Fibroblast of skin of left biceps (primary cell): ENCODE measurements at regions not wholly inside any gene's neighbourhood (a gene's known extent, or its start where the extent isn't known, plus 50 kb on each side); places are given as distances from the start of the nearest gene placed in this dataset.
"Not testable (repeated sequence)": the region's sequence is repeated elsewhere in the genome, so short reads cannot be mapped to it uniquely, and the experiment has no call there.

Experiments used
- DNase-seq, 2 experiments: peaks; one replicate each; pipeline ENCODE4 v3.0.0-alpha.2; 2013; ENCODE audit warnings: low read depth in 2 of 2

- DNase-seq, result peak; percentile 3 to 6
Measured at GRCh38 chr10:118870467-118871243, 115.9 kb upstream of the CACUL1 start.

- no peak for DNase-seq
Measured at GRCh38 chr10:118871244-118871865, 116.6 kb upstream of the CACUL1 start.

GRCh38 chr10:118873091-118873737, 118.4 kb upstream of the CACUL1 start:
- no peak for DNase-seq

DNA sequence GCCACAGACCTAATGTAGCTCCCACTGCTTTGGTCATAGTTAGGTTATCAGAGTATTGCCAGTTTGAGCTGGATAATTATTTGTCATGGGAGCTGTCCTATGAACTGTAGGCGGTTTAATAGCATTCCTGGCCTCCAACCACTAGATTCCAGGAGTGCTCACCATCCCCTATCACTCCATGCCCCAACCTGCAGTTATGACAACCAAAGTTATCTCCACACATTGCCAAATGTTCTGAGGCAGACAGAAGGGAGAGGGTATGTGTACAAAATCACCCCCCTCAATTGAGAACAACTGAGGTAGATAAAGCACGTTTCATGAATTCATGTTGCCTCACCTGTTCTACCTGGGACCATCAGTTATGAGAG, 119.0 kb upstream of the CACUL1 start:
- no peak for DNase-seq

GRCh38 chr10:118874171-118874570, 119.4 kb upstream of the CACUL1 start:
- DNase-seq, result no peak

- DNase-seq, result no peak
Measured at GRCh38 chr10:118875087-118875486, 120.3 kb upstream of the CACUL1 start.

DNA sequence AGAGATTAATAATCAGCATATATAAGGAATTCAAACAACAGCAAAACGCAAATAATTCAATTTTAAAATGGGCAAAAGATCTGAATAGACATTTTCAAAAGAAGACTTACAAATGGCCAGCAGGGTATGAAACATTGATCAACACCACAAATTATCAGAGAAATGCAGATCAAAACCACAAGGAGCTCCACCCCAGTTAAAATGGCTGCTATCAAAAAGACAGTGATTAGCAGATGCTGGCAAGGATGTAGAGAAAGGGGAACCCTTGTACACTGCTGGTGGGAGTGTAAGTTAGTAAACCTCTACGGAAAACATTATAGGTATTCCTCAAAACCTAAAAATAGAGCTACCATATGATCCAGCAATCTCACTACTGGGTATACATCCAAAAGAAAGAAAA, 128.0 kb upstream of the CACUL1 start:
- DNase-seq, result no peak

DNA sequence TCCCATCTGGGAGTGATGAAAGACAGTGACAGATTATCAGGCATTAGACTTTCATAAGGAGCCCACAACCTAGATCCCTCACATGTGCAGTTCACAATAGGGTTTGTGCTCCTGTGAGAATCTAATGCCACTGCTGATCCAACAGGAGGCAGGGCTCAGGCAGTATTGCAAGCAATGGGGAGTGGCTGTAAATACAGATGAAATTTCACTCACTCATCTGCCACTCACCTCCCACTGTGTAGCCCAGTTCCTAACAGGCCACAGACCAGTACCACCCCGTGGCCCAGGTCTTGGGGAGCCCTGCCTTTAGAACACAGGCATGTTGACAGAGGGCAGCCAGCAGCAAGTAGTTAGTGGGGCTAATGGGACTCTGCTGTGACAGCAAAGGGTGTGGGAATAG, 137.3 kb upstream of the NANOS1 start:
- DNase-seq, result no peak

- not testable (repeated sequence) for DNase-seq
Measured at GRCh38 chr10:118894891-118895290, 134.6 kb upstream of the NANOS1 start.

GRCh38 chr10:118900617-118901016, 128.9 kb upstream of the NANOS1 start:
- no peak for DNase-seq

DNA sequence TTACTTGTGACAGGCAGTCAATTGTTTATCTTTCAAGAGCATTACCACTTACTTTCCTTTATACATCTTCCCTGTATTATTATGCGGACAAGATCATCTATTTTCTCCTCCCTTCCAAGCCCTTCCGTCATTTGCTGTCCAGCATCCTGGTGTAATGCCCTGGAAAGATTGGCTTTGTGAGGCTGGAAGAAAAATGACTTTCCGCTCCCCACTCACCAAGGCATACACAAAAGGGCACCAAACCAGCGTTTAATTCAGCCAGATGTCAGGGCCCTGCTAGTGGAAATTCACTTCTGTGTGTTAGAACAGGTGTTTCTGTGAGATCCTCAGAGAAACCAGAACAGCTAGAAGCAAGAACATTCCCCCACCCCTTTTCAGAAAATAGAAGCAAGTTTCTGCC, 128.1 kb upstream of the NANOS1 start:
- no peak for DNase-seq

DNA sequence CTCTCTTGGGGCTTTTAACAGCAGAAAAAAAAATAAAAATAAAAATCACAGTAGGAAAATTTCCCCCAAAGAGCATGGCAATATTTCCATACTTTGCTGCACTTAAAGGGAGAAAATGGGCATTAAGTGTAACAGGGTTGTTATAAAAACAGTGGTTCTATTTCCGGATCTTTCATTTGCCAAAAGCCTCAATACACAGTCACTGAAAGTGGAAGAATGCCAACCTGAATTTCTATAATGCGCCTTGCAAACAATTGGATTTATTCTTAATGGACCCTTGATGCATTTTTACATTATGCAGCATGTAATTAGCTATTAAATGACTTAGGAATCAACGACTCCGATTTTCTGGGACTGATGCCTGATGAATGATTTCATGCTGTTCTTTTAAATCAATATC, 127.6 kb upstream of the NANOS1 start:
- no peak for DNase-seq

GRCh38 chr10:118902656-118903055, 126.9 kb upstream of the NANOS1 start:
- DNase-seq, result not testable (repeated sequence)

DNA sequence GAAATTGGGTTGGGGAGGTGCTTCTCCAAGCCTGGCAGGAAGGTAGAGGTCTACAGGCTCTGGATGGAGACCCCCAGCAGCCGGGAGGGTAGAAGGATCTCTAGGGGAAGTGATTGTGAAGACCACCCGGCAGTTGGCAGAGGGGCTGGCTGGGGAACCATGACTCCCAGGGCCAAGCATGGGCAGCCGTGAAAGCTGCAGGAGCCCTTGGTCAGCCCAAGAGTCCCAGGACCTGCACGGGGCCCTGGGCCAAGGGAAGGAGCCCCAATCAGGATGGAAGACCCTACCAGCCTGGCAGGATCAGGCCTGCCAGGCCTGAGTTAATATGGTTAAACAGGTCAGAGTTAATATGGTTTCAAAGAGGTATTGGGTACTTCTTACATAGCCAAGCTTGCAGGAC, 126.3 kb upstream of the NANOS1 start:
- no peak for DNase-seq

DNA sequence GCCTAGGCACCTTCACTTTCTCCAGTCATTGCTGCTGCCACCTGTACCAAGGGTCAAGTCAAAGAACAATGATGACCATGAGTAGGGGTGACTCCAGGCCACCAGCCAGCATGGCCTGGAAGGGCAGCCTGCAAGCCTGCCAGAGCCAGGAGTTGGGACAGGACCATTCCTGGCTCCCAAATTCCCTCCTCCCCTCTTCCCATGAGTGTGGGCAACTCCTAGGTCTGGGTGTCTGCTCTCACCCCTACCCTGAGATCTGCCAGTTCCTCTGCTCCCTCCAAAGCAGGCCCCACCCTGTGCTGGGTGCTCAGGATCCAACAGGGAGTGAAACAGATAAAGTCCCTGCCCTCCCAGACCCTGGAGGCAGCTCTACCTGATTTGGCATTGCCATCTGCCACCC, 125.8 kb upstream of the NANOS1 start:
- DNase-seq, result no peak

- no peak for DNase-seq
Measured at GRCh38 chr10:118904286-118904685, 125.2 kb upstream of the NANOS1 start.

DNA sequence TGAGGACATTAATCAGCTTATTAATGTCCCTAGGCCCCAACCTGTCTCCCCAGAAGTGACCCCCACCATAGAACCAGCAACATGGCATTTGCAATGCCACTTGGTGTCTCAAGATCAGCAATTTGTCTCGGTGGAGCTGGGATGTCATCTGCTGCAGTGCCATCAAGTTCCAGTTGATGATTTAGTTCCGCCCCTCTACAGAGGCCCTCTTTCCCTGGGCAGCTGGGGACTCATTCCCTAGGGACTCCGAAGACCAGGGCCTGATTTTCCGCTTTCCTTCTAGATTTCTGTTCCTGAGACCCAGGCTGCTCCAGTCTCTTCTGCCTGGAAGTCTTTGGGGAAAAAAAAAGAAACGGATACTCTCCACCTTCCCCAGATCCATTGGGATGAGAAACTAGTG, 122.5 kb upstream of the NANOS1 start:
- DNase-seq, result no peak

DNA sequence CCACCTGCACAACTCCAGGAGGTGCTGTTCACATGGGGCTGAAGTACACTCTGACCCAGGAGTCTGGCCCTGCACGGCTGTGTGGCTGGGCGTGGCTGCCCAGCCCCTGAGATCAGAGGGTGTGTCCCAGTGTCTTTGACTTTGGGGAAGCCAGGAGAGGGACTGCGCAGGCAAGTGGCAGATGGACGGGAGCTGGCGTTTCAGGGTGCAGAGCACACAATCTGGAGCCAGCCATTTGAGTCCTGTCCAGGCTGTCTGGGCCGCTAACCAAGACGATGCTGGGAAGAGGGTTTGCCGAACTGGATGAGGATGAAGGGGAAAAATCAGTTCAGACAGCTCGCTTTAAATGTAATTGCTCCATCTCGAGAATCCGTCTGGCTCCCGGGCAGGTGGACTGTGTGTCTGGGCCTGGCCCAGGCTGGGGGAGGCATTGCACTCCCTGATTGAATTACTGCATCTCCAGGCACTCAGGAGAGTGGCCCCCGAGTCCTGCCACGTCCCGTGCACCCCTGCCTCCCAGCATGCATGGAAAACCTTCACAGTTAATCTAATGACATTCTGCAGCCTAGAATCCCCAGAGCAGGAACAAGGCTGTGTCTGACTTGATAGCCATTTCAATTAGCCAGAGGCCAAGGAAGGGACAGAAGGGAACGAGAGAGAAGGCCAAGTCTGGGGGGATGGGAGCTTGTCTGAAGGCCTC, 120.8 kb upstream of the NANOS1 start:
- DNase-seq, result no peak

DNA sequence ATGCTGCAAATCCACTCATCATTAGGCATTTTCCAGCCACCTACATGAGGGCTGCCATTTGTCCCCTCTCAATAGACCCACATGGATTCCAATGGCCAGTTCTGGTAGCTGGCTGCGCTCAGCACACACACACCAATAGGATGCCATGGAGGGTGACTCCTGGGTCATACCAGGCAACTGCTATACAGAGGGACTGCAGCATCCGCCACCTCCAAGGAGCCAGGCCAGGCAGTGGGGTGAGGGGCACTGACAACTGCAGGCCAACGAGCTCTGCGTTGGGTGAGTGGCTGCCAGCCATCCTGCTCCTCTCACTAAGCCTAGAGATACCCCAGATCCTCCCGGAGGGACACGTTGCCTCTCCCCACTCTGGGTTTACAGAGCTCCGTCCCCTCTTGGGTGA, 118.8 kb upstream of the NANOS1 start:
- DNase-seq, result no peak

GRCh38 chr10:118911363-118911762, 118.2 kb upstream of the NANOS1 start:
- no peak for DNase-seq

GRCh38 chr10:118912961-118913600, 116.4 kb upstream of the NANOS1 start:
- DNase-seq, result no peak

DNA sequence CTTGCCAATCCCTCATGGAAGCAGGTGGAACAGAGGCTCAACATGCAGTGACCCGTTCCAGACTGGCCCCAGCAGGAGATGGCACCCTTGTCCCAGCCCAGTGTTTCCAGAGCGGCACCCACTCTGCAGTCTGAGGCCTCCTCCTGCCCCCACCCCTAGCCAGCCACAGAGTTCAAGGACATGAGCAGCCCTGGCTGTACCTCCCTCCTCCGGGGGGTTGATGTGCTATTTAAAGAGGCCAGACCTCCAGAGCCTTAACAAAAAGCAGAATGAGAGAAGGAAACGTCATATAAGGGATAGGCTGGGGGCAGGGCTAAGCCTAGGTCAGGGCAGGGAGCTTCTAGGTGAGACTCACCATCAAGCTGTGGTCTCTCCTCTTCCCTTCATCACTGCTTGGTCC, 115.7 kb upstream of the NANOS1 start:
- DNase-seq, result no peak
